CD1c-positive myeloid dendritic cell (primary cell): ENCODE measurements at regions not wholly inside any gene's neighbourhood (a gene's known extent, or its start where the extent isn't known, plus 50 kb on each side); places are given as distances from the start of the nearest gene placed in this dataset.
A peak's percentile ranks its signal among the peaks of the same experiment; 100 is the strongest.
"Not testable (repeated sequence)": the region's sequence is repeated elsewhere in the genome, so short reads cannot be mapped to it uniquely, and the experiment has no call there.

ENCODE experiments used
- DNase-seq: peaks from one replicate; pipeline ENCODE4 v3.0.0-alpha.2; 2016; ENCODE audit errors: extremely low spot score

GRCh38 chr11:104776501-104777170, 121.6 kb downstream of the CASP12 start:
- no peak for DNase-seq

DNA sequence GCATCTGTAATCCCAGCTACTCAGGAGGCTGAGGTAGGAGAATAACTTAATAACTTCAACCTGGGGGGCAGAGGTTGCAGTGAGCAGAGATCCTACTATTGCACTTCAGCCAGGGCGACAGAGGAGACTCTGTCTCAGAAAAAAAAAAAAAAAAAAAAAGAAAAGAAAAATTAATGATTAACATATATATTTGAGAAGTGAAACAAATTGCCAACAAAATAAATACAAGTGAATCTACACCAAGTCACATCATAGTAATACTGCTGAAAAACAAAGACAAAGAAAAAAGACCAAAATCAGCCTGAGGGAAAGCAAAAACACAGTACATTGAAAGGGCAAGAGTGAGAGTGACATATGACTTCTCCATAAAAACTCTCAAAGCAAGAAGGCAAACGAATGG, 123.7 kb downstream of the CASP12 start:
- DNase-seq: no peak

GRCh38 chr11:104772806-104773241, 125.4 kb downstream of the CASP12 start:
- DNase-seq: no peak

GRCh38 chr11:104771763-104772162, 126.5 kb downstream of the CASP12 start:
- DNase-seq: no peak

DNA sequence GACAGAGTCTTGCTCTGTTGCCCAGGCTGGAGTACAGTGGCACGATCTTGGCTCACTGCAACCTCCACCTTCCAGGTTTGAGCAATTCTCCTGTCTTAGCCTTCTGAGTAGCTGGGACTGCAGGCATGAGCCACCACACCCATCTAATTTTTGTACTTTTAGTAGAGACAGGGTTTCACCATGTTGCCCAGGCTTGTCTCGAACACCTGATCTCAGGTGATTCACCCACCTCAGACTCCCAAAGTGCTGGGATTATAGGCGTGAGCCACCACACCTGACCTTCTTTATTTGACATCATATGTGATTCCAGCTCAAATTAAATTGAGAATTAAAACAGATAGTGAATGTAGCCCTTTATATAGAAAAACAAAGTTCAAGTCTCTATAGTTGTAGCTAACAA, 127.2 kb downstream of the CASP12 start:
- not testable (repeated sequence) for DNase-seq

DNA sequence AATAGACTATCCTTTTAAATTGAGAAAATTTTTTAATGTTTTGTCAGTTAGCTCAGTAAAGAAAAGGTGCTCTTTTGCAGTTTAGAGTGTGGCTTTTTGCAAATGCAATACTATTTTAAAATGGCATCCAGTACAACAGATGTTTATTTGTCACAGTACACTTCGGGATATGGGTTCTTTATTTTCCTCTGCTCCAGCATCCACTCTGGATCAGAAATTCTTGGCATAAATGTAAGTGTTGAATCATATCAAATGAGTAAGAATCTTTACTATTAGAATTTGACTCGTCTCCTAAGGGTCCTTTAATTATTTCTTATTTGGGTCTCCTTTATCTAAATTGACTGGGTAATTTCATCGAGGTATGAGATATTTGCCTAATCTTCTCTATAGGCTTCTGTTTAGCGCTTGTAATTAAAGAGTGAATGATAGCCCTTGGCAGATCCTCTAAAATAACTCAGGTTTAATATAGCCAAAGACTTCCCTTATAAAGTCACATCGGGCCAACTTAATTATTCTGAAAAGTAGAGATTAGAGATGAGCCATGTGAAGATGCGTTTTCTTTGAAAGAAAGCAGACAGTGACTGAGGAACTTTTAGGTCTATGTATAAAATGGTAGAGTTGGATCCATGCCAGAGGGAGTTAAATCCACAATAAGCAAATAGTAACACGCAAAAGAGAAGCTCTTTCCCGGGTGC, 132.7 kb downstream of the CASP12 start:
- DNase-seq: no peak

DNA sequence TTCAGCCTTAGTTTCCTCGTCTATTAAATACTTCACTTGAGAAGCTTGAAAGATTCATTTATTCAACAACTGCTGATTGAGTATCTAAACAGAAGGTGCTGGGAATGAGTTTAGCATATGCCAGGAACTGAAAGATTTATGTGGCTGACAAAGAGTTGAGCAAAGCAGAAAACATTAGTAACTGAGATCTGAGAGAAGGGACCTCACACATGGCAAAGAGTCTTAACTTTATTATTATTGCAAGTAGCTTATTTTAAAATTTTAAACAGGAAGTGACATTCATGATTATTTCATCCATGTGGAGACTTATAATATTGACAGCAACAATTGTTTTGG, 133.6 kb downstream of the CASP12 start:
- DNase-seq: no peak

- DNase-seq: no peak
These were observed 134.1 kb downstream of the CASP12 start for GRCh38 chr11:104763930-104764709.

DNA sequence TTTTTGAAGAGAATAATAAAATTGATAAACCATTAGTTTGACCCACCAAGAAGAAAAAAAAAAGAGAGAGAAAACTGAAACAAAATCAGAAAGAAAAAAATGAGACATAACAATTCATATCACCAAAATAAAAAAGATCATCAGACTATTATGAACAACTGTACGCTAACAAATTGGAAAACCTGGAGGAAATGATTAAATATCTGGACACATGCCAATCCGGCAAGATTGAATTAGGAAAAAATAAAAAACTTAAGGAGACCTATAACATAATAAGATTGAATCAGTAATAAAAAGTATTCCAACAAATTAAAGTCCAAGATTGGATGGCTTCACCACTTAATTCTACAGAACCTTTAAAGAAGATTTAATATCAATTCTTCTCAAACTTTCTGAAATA, 136.7 kb downstream of the CASP12 start:
- no peak for DNase-seq

GRCh38 chr11:104759464-104759863, 138.8 kb downstream of the CASP12 start:
- DNase-seq: no peak

DNA sequence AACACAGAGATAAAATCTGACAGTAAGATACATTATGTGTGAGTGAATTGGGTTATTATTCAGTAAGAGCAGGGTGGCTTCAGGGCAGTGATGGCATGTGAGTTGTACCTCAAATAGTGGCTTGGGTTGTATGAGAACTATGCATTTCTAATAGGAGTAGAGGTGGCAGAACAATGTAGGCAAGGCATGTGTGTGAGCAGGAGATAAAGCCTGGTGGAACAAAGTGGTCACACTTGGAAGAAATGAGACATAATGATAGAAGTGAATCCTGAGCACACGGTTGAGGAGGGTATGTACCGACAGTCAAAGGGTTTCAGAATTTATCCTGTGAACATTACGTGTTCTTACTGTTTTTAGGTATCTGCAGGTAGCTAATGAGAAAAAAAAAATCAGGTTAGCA, 159.3 kb downstream of the CASP12 start:
- no peak for DNase-seq

- DNase-seq: no peak
These were observed 160.1 kb downstream of the CASP12 start for GRCh38 chr11:104738208-104738607.

- DNase-seq: peak; percentile 9
These were observed 161.8 kb downstream of the CASP12 start for GRCh38 chr11:104736502-104736901.

GRCh38 chr11:104734998-104735397, 163.3 kb downstream of the CASP12 start:
- no peak for DNase-seq

- DNase-seq: no peak
These were observed 166.4 kb downstream of the CASP12 start for GRCh38 chr11:104731890-104732289.

- no peak for DNase-seq
These were observed 169.3 kb downstream of the CASP12 start for GRCh38 chr11:104728927-104729326.

GRCh38 chr11:104727768-104728167, 170.5 kb downstream of the CASP12 start:
- DNase-seq: no peak

DNA sequence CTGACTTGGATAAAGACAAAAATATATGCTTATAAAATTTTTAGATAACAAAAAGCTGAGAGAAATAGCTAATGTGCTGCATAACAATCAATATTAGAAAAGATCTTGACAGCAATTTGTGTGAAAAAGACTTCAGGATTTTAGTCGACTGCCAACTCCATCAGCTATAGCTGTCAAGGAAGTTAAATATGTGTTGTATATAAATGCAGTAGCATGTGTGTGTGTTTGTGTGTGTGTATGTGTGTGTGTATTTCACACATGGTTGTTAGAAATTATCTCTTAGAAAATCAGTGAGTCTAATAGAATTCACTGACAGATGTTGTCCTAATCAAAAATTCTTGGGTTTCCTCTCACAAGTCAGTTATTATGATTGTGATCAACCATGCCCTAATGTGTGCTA, 171.2 kb downstream of the CASP12 start:
- DNase-seq: no peak

- no peak for DNase-seq
These were observed 172.4 kb downstream of the CASP12 start for GRCh38 chr11:104725796-104726408.

GRCh38 chr11:104713401-104713800, 184.9 kb downstream of the CASP12 start:
- no peak for DNase-seq

DNA sequence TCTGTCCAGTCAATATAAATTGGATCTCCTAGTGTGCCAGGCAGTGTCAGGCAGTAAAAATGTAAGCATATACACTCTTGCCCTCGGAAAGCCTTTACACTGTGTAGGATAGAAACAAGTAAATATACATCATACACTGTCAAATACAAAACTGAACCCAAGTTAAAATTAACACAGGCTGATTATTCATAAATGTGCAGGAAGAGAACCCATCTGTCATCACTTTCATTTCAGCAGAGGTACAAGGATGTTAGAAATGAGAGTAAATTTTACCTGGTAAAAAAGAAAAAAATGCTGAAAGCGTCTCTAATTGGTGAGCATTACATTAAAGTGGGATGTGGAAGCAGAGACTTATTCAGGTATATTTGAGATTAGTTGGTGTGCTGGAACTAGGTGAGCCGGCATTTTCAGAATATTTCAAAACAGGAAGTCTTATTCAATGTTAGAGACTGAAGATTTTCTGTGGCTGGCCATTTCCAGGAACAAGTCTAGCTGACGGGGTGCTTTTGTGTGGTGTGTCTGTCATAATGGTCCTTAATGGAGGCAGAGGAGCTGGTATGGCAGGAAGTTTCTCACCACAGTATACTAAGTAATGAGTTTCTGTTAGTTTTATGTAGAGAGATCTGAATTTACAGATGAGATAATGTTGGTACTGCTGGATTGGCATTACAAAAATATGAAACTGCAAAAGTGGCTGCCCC, 192.6 kb downstream of the CASP12 start:
- DNase-seq: peak; percentile 78

GRCh38 chr11:104704888-104705287, 193.4 kb downstream of the CASP12 start:
- no peak for DNase-seq
